Panc1 (cell line): ENCODE measurements at regions not wholly inside any gene's neighbourhood (a gene's known extent, or its start where the extent isn't known, plus 50 kb on each side); places are given as distances from the start of the nearest gene placed in this dataset.

Source experiments
- ATAC-seq: fragments of 200-7000 bp; cut with Tn5 transposase; 2 replicates; pipeline ENCODE4 v1.9.1; 2020; ENCODE audit warnings: mild to moderate bottlenecking, moderate library complexity
- BruUV-seq: library from RNA; stranded (reverse); fragments of 400-500 nt; replicated peaks from 2 replicates; lab custom pipeline; 2021; lab: Mats Ljungman, UMichigan
- CTCF ChIA-PET: fragments of 300-600 bp; sonication (Branson Sonifier 250); formaldehyde crosslinking; loops from one replicate; lab custom pipeline; 2022; ENCODE audit warnings: antibody characterized with exemption; lab: Charles Lee
- POLR2A ChIA-PET: fragments of 300-600 bp; sonication (Branson Sonifier 250); formaldehyde crosslinking; loops from one replicate; lab custom pipeline; 2022; ENCODE audit warnings: antibody characterized with exemption; lab: Charles Lee
- DNase-seq: peaks from one replicate; pipeline ENCODE4 v3.0.0-alpha.2; 2010; ENCODE audit warnings: low read depth, low spot score
- H3K27ac ChIP-seq: 2 replicates; pipeline ENCODE4 v1.5.1; 2011; ENCODE audit warnings: mild to moderate bottlenecking, low read length, inconsistent platforms
- H3K27me3 ChIP-seq: fragments of 200-500 bp; sonication (Bioruptor generic); 2 replicates; pipeline ENCODE4 v1.6.0; 2014; ENCODE audit warnings: low read length, inconsistent platforms; ENCODE audit not compliant: control insufficient read depth, insufficient read depth
- H3K36me3 ChIP-seq: fragments of 200-500 bp; sonication (Bioruptor generic); 2 replicates; pipeline ENCODE4 v1.5.1; 2014; ENCODE audit warnings: inconsistent platforms, mild to moderate bottlenecking, low read length, moderate library complexity; ENCODE audit not compliant: control insufficient read depth, insufficient read depth
- H3K4me1 ChIP-seq: 2 replicates; pipeline ENCODE4 v1.5.1; 2011; ENCODE audit warnings: inconsistent platforms, mild to moderate bottlenecking, low read length, moderate library complexity; ENCODE audit not compliant: control insufficient read depth, insufficient read depth
- H3K4me3 ChIP-seq, 2 experiments: 2 replicates each; pipeline ENCODE4 v1.5.1; 2011 to 2012; ENCODE audit warnings: low read depth in 2 of 2, low read length in 2 of 2, mild to moderate bottlenecking in 2 of 2, inconsistent platforms in 1 of 2, moderate library complexity in 1 of 2
- H3K9me3 ChIP-seq: fragments of 200-500 bp; sonication (Bioruptor generic); 2 replicates; pipeline ENCODE4 v1.5.1; 2014; ENCODE audit warnings: low read depth, mild to moderate bottlenecking, inconsistent platforms, low read length, moderate library complexity; ENCODE audit not compliant: control insufficient read depth, insufficient read depth
- POLR2AphosphoS5 ChIP-seq: IDR thresholded peaks from 2 replicates; pipeline ENCODE4 v1.6.1; 2012; ENCODE audit warnings: mild to moderate bottlenecking, low read depth, low read length, moderate library complexity
- REST ChIP-seq, 2 experiments: IDR thresholded peaks; 2 replicates each; pipeline ENCODE4 v1.6.1; 2011 to 2012; ENCODE audit warnings: low read depth in 2 of 2, control low read depth in 1 of 2, low read length in 1 of 2, mild to moderate bottlenecking in 1 of 2, moderate library complexity in 1 of 2; ENCODE audit not compliant: insufficient read depth in 1 of 2
- SIN3A ChIP-seq: IDR thresholded peaks from 2 replicates; pipeline ENCODE4 v1.6.1; 2012; ENCODE audit warnings: low read depth, mild to moderate bottlenecking, low read length, moderate library complexity, borderline replicate concordance; ENCODE audit not compliant: insufficient read depth
- TCF7L2 ChIP-seq: IDR thresholded peaks from 2 replicates; pipeline ENCODE4 v1.6.1; 2011; ENCODE audit warnings: mild to moderate bottlenecking, low read depth, low read length, inconsistent platforms
- in situ Hi-C: cut with HindIII; loops from 2 replicates; pipeline ENCODE4 v1.10.0; 2016; ENCODE audit warnings: low sequenced_read_pairs, low pct_unique_long_range_greater_than_20kb
- intact Hi-C: fragments of 100-400 bp; cut with micrococcal nuclease; formaldehyde crosslinking; loops from one replicate; pipeline ENCODE4 v1.10.0; 2022; ENCODE audit not compliant: unreplicated experiment
- TF ChIP-seq, protein P1 (sequence below): fragments of 450-650 bp; IDR thresholded peaks from 2 replicates; pipeline ENCODE4 v1.5.1; 2017; ENCODE audit warnings: mild to moderate bottlenecking

GRCh38 chr12:127678945-127679344, 588.0 kb upstream of the TMEM132C start:
- H3K9me3 ChIP-seq = no peaks in the 10 kb centered on the region
- intact Hi-C loops (loop anchor here (5.0 kb wide), 1 partner anchor 388 kb away; no protein-coding TSS in a partner anchor), in situ Hi-C loops (no loop called here)
- H3K27ac ChIP-seq = no peak overlapping the region
- ChIA-PET POLR2A (no interaction called here), CTCF (no interaction called here)
- H3K27me3 ChIP-seq = no peaks in the 10 kb centered on the region
- TF ChIP-seq REST (IDR thresholded peaks at IDR 0.05; ENCODE audit: insufficient read depth in 1 of 2, low read depth in 2 of 2, low read length in 1 of 2) = no peak
- TF ChIP-seq, protein P1, sequence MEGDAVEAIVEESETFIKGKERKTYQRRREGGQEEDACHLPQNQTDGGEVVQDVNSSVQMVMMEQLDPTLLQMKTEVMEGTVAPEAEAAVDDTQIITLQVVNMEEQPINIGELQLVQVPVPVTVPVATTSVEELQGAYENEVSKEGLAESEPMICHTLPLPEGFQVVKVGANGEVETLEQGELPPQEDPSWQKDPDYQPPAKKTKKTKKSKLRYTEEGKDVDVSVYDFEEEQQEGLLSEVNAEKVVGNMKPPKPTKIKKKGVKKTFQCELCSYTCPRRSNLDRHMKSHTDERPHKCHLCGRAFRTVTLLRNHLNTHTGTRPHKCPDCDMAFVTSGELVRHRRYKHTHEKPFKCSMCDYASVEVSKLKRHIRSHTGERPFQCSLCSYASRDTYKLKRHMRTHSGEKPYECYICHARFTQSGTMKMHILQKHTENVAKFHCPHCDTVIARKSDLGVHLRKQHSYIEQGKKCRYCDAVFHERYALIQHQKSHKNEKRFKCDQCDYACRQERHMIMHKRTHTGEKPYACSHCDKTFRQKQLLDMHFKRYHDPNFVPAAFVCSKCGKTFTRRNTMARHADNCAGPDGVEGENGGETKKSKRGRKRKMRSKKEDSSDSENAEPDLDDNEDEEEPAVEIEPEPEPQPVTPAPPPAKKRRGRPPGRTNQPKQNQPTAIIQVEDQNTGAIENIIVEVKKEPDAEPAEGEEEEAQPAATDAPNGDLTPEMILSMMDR = no peak
- no peak for TF ChIP-seq TCF7L2
- TF ChIP-seq SIN3A = no peak
- no peak for TF ChIP-seq POLR2AphosphoS5
- no peak for DNase-seq
- no TSS peak for BruUV-seq
- H3K36me3 ChIP-seq = no peaks in the 10 kb centered on the region
- ATAC-seq = no peak
- H3K4me1 ChIP-seq = no peaks in the 10 kb centered on the region
- no peak overlapping the region for H3K4me3 ChIP-seq

DNA sequence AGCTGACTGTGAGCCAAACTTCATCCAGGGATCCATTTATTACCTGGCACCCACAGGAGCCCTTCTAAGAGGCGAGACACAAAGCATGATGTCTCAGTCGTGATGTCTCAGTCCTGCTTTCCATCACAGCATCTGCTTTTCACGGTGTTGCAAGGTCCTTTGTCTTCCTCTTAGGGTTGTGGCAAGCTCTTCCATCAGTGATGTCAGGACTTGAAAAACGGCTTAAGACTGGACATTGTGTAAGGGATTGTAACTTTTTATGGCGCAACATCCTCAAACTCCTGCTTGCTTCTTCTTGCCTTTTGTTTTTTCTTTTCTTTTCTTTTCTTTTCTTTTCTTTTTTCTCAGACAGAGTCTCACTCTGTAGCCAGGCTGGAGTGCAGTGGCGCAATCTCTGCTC, 586.5 kb upstream of the TMEM132C start:
- intact Hi-C loops (no loop called here), in situ Hi-C loops (no loop called here)
- TF ChIP-seq POLR2AphosphoS5 (no peak), REST (IDR thresholded peaks at IDR 0.05; ENCODE audit: insufficient read depth in 1 of 2, low read depth in 2 of 2, low read length in 1 of 2) (no peak)

More for the DNA sequence above, 586.5 kb upstream of the TMEM132C start:
- ATAC-seq (no peak), DNase-seq (no peak)
- Histone ChIP-seq H3K36me3 (no peaks in the 10 kb centered on the region), H3K27me3 (no peaks in the 10 kb centered on the region), H3K27ac (no peak overlapping the region), H3K4me3 (no peak overlapping the region), H3K4me1 (no peaks in the 10 kb centered on the region), H3K9me3 (no peaks in the 10 kb centered on the region)
- BruUV-seq = no TSS peak
- POLR2A ChIA-PET = no interaction called here
- CTCF ChIA-PET = no interaction called here
